ENCODE measurements at regions not wholly inside any gene's neighbourhood (a gene's known extent, or its start where the extent isn't known, plus 50 kb on each side); places are given as distances from the start of the nearest gene placed in this dataset.

- DNase-seq: no peak
Observed at GRCh38 chr5:167158588-167158987, 1132.9 kb upstream of the WWC1 start.

- DNase-seq: no peak
Observed at GRCh38 chr5:167160388-167160787, 1131.1 kb upstream of the WWC1 start.

- no peak for DNase-seq
Observed at GRCh38 chr5:167166696-167167095, 1124.7 kb upstream of the WWC1 start.

GRCh38 chr5:167167191-167167795 lies 1124.2 kb upstream of the WWC1 start:
- no peak for DNase-seq

- no peak for DNase-seq
Observed at GRCh38 chr5:167168971-167169370, 1122.5 kb upstream of the WWC1 start.

- DNase-seq: no peak
Observed at GRCh38 chr5:167171056-167171455, 1120.4 kb upstream of the WWC1 start.

GRCh38 chr5:167177736-167178135 lies 1113.7 kb upstream of the WWC1 start:
- no peak for DNase-seq

- no peak for DNase-seq
Observed at GRCh38 chr5:167180906-167181305, 1110.5 kb upstream of the WWC1 start.

- no peak for DNase-seq
Observed at GRCh38 chr5:167205881-167206280, 1085.6 kb upstream of the WWC1 start.

- no peak for DNase-seq
Observed at GRCh38 chr5:167207081-167207480, 1084.4 kb upstream of the WWC1 start.

GRCh38 chr5:167208911-167209310 lies 1082.5 kb upstream of the WWC1 start:
- DNase-seq: no peak

GRCh38 chr5:167217097-167217743 lies 1074.2 kb upstream of the WWC1 start:
- no peak for DNase-seq

GRCh38 chr5:167219298-167219697 lies 1072.1 kb upstream of the WWC1 start:
- no peak for DNase-seq

GRCh38 chr5:167226386-167226785 lies 1065.1 kb upstream of the WWC1 start:
- no peak for DNase-seq

- no peak for DNase-seq
Observed at GRCh38 chr5:167228134-167228533, 1063.3 kb upstream of the WWC1 start.

GRCh38 chr5:167229751-167230150 lies 1061.7 kb upstream of the WWC1 start:
- DNase-seq: no peak

- DNase-seq: no peak
Observed at GRCh38 chr5:167230414-167230813, 1061.0 kb upstream of the WWC1 start.

GRCh38 chr5:167232675-167233311 lies 1058.7 kb upstream of the WWC1 start:
- DNase-seq: no peak

- DNase-seq: no peak
Observed at GRCh38 chr5:167233507-167234220, 1057.8 kb upstream of the WWC1 start.

- no peak for DNase-seq
Observed at GRCh38 chr5:167241436-167242067, 1049.9 kb upstream of the WWC1 start.

GRCh38 chr5:167242701-167243100 lies 1048.7 kb upstream of the WWC1 start:
- no peak for DNase-seq

GRCh38 chr5:167243463-167243862 lies 1048.0 kb upstream of the WWC1 start:
- DNase-seq: no peak

GRCh38 chr5:167244583-167244982 lies 1046.9 kb upstream of the WWC1 start:
- DNase-seq: no peak
